Rectal smooth muscle tissue (tissue), 1 donor: ENCODE measurements at regions not wholly inside any gene's neighbourhood (a gene's known extent, or its start where the extent isn't known, plus 50 kb on each side); places are given as distances from the start of the nearest gene placed in this dataset.
"Not testable (repeated sequence)": the region's sequence is repeated elsewhere in the genome, so short reads cannot be mapped to it uniquely, and the experiment has no call there.

Experiments used
- H3K27ac ChIP-seq: one replicate; pipeline ENCODE4 v1.7.0; 2013; ENCODE audit warnings: low read depth, low read length, inconsistent platforms
- H3K27me3 ChIP-seq: one replicate; pipeline ENCODE4 v1.7.0; 2013; ENCODE audit warnings: low read length; ENCODE audit not compliant: control insufficient read depth, insufficient read depth
- H3K36me3 ChIP-seq: one replicate; pipeline ENCODE4 v1.7.0; 2013; ENCODE audit warnings: low read length; ENCODE audit not compliant: control insufficient read depth, insufficient read depth
- H3K4me1 ChIP-seq: one replicate; pipeline ENCODE4 v1.7.0; 2013; ENCODE audit warnings: low read length; ENCODE audit not compliant: control insufficient read depth, insufficient read depth
- H3K4me3 ChIP-seq: one replicate; pipeline ENCODE4 v1.7.0; 2013; ENCODE audit warnings: low read length
- H3K9ac ChIP-seq: one replicate; pipeline ENCODE4 v1.7.0; 2013; ENCODE audit warnings: low read length

DNA sequence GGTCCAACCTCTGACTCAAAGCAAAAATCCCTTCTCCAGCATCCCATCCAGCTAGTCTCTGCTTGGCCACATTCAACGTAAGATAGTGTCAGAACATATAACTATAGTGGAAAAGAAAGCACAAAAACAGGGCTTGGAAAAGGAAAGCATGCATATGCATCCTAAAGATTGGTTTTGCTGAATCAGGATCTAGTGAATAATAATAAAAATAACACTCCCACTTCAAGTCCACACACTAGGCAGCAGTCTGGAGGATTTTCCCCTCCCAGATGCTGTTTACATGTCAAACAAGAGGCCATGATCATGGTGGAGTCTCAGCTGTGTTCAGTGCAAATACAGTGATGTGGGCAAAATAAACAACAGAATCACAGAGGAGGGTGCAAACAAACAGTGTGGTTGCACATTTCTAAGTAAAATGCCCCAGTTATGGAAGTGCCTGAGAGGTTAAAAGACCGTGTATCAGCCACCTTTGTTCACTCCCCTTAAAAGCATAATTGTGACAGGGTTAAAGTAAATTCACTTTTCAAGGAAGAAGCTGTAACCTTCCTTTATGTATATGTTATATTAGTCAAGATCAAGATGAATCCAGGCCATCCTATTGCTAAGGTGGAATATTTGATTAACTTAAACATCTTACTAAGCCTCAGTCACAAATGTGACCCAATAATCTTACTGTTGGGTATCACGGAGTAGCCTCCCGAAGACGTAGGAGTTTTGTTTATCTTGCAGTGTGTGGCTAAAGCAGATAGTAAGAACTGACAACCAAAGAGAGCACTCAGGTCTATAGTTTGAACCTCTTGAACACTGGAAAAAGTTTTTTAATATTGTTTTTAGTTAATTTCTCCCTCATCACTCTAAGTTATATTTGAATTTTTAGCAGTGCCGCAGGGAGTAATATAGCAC lies 424.5 kb downstream of the SOX2 start:
- Histone ChIP-seq H3K9ac (no peak overlapping the region), H3K27me3 (no peaks in the 10 kb centered on the region), H3K4me3 (no peak overlapping the region), H3K27ac (no peak overlapping the region), H3K4me1 (no peaks in the 10 kb centered on the region), H3K36me3 (no peaks in the 10 kb centered on the region)

DNA sequence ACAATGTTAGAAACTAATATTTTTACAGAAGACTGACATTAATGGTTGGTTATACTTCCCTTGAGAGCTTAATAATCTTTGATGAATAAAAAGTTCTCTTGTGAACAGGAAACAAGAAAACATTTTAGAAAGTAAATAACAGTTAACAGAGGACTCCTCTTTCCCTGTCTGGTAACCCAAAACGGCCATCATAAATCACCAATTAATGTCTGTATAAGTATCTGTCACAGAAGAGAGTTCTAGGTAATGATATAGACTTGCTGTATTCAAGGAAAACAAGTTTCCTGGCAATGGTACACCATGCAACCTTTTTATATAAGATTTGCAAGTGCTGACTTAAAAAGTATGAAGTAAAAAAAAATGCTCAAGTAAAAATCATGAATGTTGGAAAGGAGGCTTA lies 426.7 kb downstream of the SOX2 start:
- Histone ChIP-seq H3K36me3 (no peaks in the 10 kb centered on the region), H3K27me3 (no peaks in the 10 kb centered on the region), H3K4me3 (no peak overlapping the region), H3K9ac (no peak overlapping the region), H3K27ac (no peak overlapping the region), H3K4me1 (no peaks in the 10 kb centered on the region)

DNA sequence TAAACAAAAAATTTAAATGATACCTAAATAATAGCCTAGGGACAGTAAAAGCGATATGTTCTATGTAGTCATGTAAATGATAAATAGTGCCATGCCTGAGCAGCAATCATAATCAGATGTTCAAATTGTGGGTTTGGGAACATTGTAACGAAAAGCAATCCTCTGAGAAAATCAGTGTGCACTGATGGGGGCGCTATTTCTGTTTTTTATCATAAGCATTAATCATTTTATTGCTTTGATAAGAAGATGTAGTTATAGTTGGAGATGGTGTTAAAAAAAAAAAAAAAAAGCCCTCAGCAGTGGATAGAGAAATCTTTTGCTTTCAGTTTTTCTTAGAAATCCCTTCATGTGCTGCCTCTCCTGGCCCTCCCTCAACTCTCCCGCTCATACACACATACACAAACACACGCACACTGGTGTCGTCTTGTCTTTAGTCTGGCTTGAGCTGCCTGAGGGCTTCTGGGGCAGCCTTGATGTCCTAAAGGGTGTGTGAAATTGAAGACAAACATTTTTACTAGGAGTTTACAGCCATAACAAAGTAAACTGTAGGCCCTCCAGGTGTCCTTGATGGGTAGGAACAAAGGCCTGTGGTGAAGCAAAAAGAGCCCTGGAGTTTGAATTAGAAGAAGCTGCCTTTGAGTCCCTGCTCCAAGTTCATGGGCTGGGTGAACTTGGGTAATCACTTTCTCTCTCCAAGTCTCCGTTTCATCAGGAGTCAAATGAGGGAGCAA lies 428.1 kb downstream of the SOX2 start:
- no peaks in the 10 kb centered on the region for H3K27me3 ChIP-seq
- H3K9ac ChIP-seq = no peak overlapping the region
- no peaks in the 10 kb centered on the region for H3K36me3 ChIP-seq
- no peak overlapping the region for H3K4me3 ChIP-seq
- no peaks in the 10 kb centered on the region for H3K4me1 ChIP-seq
- H3K27ac ChIP-seq = no peak overlapping the region

DNA sequence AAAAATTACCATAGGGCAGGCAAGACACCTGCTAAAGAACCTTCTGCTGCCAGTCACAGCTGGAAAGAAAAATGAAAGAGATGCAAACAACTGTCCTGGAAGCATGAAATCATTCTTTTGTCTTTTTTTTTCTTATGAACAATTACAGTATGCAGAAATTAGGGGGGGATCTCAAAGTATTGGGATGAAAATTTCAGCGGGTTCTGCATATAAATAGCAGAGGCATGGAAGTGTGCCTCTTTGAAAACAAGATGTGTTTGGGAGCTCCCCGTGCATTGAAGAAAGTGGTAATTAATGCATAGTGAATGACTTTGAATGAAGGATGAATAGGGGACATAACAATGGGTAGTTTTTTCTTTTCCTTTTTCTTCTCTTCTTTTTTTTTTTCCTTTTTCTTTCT lies 431.2 kb downstream of the SOX2 start:
- Histone ChIP-seq H3K27me3 (no peaks in the 10 kb centered on the region), H3K9ac (no peak overlapping the region), H3K4me3 (no peak overlapping the region), H3K4me1 (no peaks in the 10 kb centered on the region), H3K36me3 (no peaks in the 10 kb centered on the region), H3K27ac (no peak overlapping the region)

DNA sequence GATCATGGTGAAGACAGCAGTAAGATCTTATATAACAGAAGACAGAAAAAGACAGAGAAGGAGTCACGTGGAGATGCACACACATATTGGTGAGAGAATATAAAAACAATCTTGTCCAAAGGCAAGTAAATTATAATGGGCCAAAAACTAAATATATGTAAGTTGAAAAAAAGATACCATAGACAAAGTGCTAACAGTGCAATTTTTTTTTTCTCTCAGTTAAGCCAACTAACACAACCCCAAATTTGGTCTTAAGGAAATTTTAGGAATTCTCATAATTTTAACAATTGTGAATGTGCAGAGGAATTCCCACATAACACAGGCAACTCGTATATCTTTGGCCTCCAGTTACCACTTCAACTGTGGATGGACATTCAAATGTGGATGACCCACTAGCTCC lies 432.2 kb downstream of the SOX2 start:
- no peaks in the 10 kb centered on the region for H3K36me3 ChIP-seq
- no peak overlapping the region for H3K27ac ChIP-seq
- H3K27me3 ChIP-seq = no peaks in the 10 kb centered on the region
- no peaks in the 10 kb centered on the region for H3K4me1 ChIP-seq
- H3K4me3 ChIP-seq = no peak overlapping the region
- no peak overlapping the region for H3K9ac ChIP-seq

DNA sequence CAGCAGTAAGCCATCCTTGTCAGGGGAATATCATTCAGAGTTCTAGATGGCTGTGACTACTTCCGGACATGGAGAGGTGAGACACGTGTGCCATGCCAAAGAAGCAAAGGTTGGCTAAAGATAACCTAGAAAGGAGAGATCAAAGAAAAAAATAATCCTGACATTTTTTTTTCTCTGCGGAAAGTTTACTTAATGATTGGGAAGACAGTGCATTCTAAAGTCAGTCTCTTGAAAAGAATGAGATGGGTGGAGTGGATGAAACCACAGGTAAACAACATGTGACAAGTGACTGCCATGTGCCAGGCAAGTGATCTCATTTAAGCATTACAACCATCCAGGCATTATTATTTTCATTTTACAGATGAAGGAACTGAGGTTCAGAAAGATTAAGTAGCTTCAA lies 436.6 kb downstream of the SOX2 start:
- Histone ChIP-seq H3K4me1 (no peaks in the 10 kb centered on the region), H3K36me3 (no peaks in the 10 kb centered on the region), H3K9ac (no peak overlapping the region), H3K27me3 (no peaks in the 10 kb centered on the region), H3K27ac (no peak overlapping the region), H3K4me3 (no peak overlapping the region)

DNA sequence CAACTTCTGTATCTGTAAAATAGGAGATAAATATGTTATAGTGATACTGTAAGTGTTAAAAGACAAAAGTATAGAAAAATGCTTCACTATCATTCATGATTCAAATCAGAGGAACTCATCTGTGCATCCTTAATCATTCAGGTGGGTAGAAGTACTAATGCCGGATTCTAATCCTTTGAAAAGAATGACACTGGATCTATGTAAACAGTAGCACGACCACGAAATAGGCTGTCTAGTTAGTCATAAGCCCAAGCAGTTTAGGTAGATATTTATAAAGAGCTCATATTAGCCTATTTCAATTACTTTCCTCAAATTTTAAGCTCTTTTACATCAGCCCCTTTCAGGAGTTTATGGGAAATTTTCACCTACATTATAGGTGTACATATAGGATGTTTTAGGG lies 437.9 kb downstream of the SOX2 start:
- Histone ChIP-seq H3K36me3 (no peaks in the 10 kb centered on the region), H3K27ac (no peak overlapping the region)

DNA sequence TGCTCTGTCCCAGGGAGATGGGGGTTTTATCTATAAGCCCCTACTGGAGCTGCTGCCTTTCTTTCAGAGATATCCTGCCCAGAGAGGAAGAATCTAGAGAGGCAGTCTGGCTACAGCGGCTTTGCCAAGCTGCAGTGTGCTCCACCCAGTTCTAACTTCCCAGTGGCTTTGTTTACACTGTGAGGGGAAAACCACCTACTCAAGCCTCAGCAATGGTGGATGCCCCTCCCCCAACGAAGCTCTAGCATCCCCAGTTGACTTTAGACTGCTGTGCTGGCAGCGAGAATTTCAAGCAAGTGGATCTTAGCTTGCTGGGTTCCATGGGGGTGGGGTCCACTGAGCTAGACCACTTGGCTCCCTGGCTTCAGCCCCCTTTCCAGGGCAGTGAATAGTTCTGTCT lies 444.6 kb downstream of the SOX2 start:
- not testable (repeated sequence) for H3K36me3 ChIP-seq, H3K27me3 ChIP-seq, H3K4me3 ChIP-seq, H3K4me1 ChIP-seq, H3K27ac ChIP-seq, H3K9ac ChIP-seq

More for the DNA sequence above, 437.9 kb downstream of the SOX2 start:
- no peaks in the 10 kb centered on the region for H3K27me3 ChIP-seq
- no peaks in the 10 kb centered on the region for H3K4me1 ChIP-seq
- H3K4me3 ChIP-seq = no peak overlapping the region
- no peak overlapping the region for H3K9ac ChIP-seq

DNA sequence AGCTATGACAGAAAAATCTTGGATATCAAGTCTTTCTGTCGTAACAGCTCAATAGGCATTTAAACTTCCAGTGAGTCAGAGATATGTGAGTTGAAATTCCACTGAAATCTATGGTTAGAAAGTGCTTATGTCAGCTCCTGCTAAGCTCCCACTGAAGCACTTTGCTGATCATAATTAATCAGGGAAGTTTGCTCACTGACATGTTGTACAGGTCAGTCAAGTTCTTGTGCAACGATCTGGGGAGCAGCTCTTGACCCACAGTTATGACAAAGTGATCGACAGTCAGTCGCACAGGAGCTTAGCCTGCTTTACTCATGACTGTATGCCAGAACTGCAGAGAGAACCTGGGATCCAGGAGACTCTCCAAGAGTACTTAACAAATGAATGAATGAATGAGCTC lies 453.5 kb downstream of the SOX2 start:
- H3K27ac ChIP-seq = no peak overlapping the region
- no peaks in the 10 kb centered on the region for H3K36me3 ChIP-seq
- H3K27me3 ChIP-seq = no peaks in the 10 kb centered on the region
- H3K4me1 ChIP-seq = no peaks in the 10 kb centered on the region
- H3K4me3 ChIP-seq = no peak overlapping the region
- no peak overlapping the region for H3K9ac ChIP-seq

DNA sequence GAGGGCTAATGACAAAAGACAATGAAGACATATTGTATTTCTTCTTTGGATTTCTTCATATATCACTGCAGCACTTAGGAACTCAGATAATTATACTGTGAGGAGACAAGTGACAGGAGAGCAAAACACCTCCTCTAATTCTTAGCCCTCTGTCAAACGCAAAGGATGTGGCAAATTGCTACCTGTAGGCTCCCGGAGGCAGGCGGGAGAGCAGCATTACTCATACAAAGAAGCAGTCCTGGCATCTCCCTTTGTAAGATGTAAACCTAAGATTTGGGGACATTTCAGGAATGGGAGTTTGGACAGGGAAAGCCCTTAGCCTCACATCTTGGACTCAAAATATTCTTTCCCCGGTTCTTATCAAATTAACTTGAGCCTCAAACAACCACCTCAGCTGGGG lies 460.8 kb downstream of the SOX2 start:
- Histone ChIP-seq H3K27ac (no peak overlapping the region), H3K36me3 (no peaks in the 10 kb centered on the region)

DNA sequence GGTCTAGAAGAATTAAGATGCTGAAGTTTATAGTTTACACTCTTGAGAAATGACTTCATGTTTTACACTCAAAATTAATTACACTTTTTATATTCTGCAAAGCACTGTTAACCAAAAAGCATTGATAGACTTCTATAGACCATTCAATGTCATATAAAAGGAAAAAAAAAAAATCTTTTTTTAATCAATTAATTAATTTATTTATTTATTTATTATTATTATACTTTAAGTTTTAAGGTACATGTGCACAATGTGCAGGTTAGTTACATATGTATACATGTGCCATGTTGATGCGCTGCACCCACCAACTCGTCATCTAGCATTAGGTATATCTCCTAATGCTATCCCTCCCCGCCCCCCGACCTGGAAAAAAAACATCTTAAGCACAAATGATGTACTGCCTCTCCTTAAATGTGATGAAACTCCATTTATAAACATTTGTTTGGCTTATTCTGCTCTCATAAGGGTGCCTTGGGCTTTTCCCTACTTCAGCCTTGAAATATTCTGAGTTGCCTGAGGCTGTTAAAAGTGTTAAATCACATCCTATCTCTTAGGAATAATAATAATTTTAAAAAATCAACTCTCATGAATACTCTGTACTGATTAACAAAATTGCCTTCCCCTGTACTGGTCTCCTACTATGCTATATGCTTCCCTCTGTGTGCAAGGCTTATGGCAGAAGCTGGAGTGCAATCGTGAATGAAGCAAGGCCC lies 466.9 kb downstream of the SOX2 start:
- Histone ChIP-seq H3K9ac (no peak overlapping the region), H3K27ac (no peak overlapping the region), H3K4me3 (no peak overlapping the region), H3K36me3 (no peaks in the 10 kb centered on the region), H3K27me3 (no peaks in the 10 kb centered on the region), H3K4me1 (no peaks in the 10 kb centered on the region)

More for the DNA sequence above, 460.8 kb downstream of the SOX2 start:
- Histone ChIP-seq H3K4me3 (no peak overlapping the region), H3K27me3 (no peaks in the 10 kb centered on the region), H3K9ac (no peak overlapping the region), H3K4me1 (no peaks in the 10 kb centered on the region)

DNA sequence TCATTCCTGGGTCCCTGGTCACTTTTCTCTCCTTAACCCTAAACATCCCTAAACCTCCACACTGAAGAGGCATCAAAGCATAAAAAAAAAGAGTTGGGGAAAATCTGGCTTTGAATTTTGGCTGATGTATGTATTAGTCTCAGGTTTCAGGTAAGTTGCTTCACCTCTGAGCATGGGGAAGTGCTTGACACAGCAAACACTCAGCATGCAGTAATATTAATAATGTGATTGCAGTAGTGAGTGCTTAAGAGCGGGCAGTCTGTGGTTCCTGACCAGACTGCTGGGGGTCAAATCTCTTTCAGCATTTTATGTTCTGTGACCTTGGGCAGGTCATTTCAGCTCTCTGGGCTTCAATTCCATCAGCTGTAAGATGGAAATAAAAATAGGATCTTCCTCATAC lies 467.9 kb downstream of the SOX2 start:
- no peaks in the 10 kb centered on the region for H3K27me3 ChIP-seq
- H3K4me3 ChIP-seq = no peak overlapping the region
- no peaks in the 10 kb centered on the region for H3K4me1 ChIP-seq
- no peak overlapping the region for H3K9ac ChIP-seq
- no peak overlapping the region for H3K27ac ChIP-seq
- H3K36me3 ChIP-seq = no peaks in the 10 kb centered on the region
